HS-27A (cell line): ENCODE measurements at regions not wholly inside any gene's neighbourhood (a gene's known extent, or its start where the extent isn't known, plus 50 kb on each side); places are given as distances from the start of the nearest gene placed in this dataset.
"Not testable (repeated sequence)": the region's sequence is repeated elsewhere in the genome, so short reads cannot be mapped to it uniquely, and the experiment has no call there.

ENCODE experiments used
- DNase-seq: peaks from one replicate; pipeline ENCODE4 v3.0.0-alpha.2; 2012; ENCODE audit warnings: low read depth, missing footprints

DNA sequence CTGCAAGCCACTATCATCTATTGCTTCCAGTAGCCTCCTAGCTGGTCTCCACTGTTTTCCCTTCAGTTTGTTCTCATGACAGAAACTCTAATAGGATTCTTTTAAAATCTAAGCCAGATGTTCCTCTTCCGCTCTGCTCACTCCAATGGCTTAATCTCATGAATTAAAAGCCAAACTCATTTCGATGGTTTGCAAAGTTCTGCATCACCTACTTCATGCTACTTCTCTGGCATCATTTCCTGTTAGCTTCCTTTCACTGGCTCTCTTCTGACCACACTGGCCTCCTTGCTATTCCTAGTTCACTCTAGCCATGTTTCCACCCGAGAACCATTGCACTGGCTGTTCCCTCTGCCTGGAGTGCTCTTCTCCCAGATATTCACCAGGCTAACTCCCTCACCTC, 102.0 kb upstream of the LSM6 start:
- no peak for DNase-seq

DNA sequence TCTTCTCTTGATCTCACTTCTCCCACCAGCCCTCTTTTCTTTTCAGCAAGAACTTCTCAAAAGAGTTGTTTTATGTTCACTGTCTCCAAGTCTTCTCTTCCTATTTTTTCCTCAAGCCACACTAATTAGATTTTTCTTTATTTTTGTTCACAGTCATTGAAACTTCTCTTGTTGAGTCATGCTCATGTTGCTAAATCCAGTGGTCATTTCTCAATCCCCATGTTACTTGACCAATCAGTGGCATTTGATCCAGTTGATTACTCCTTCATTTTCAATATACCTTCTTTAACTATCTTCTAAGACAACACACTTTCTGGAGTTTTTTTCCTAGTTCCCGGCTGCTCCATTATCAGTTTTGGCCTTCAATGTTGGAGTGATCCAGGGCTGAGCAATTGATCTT, 103.1 kb upstream of the LSM6 start:
- DNase-seq, result no peak

DNA sequence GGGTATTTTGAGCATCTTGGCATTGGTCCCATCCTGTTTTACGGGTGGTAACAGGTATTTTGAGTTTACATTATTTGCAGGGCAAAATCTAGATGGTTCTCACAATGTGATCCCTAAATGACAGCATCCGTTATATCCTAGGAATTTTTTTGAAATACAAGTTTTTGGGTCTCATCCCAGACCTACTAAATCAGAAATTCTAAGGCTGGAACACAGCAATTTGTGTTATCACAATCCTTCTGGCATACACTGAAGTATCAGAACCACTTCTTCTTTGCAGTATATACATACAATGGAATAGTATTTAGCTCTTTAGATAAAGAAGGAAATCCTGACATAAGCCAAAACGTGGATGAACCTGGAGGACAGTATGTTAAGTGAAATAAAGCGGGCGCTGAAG, 104.1 kb upstream of the LSM6 start:
- no peak for DNase-seq

DNA sequence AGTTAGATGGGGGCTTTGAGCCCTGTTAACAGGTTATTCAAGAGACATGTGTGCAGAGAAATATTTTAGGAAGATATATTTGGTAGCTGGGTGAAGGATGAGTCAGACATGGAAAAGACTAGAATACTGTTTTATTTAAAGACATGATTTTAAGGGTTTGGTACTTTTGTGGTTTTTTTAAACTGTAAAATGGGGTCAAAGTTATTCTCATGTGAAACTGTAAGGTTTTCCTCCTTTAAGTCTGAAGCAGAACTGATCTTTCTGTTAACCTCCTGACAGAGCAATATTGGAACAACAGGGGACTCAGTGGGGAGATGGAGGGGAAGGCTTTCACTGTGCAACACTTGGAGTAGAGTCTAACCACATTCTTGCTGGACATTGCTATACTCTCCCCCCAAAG, 112.4 kb upstream of the LSM6 start:
- no peak for DNase-seq

DNA sequence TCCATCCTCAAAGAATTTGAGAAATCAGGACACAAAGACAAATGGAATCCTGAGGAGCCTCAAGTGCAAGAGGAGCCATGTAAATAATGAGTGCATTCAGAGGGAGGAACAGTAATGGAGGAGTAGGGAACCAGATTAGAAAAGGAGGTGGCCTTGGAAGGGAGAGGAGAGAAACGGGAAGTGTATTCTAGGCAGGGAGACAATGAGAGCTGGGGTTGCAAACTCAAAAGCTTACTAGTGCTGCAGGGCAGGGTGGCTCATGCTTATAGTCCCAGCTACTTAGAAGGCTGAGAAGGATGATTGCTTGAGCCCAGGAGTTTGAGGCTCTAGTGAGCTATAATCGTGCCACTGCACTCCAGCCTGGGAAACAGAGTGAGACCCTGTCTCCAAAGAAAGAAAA, 113.2 kb upstream of the LSM6 start:
- no peak for DNase-seq

DNA sequence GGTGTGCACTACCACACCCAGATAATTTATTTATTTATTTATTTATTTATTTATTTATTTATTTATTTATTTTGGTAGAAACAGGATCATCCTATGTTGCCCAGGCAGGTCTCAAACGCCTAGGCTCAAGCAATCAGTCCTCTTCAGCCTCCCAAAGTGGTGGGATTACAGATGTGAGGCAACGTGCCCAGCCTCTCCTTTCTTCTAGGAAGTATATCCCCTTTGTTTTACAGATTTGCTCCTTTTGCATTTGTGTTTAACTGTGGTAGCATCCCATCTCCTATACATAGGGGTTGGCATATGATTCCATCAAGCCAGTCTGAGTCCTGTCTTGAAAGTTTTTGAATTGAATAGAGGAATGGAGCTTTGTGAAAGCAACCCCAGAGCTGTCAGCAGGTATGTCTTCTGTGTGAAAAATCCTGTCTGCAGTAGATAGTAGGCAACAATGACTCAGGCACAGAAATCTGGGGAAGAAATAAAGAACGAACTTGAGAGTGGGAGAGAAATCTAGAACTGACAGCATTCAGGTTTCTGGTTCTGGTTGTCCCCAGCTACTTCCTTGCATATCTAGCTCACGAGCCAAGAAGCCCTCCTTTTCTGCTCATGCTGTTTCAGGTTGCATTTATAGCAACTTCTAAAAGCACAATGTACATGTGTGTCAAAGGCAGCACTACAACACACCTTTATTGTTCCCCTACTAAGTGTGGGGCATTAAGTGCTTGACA, 113.7 kb upstream of the LSM6 start:
- no peak for DNase-seq

DNA sequence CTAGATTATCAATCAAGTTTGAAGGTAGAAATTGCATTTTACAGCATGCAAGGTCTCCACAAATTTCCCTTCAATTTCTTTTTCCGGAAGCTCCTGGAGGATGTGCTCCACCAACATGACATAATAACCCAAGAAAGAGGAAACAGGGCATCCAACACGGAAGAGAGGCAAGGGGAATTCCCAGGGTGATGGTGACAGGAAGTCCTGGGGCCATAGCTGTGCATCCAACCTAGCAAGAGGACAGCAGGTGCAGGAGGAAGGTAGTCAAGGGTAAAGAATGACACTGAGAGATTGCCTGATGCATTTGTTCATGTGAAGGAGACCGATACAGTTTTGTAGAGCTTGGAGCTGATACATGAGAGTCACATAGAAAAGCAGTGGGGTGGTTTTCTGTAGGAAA, 115.7 kb upstream of the LSM6 start:
- no peak for DNase-seq

DNA sequence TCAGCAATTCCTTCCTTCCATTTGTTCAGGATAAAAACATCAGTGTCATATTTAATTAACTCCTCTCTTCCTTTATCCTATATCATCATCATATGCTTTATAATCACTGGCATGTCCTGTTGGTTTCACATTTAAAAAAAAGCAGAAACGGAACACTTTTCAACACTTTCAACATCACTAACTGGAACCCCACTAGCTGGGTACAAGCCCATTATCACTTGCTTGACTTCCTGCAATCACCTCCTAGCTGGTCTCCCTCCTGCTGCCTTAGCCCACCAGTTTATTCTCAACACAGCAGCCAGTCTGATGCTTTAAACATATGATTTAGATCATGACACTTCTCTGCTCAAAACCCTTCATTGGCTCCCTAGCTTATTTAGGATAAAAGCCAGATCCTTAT, 116.4 kb upstream of the LSM6 start:
- DNase-seq, result no peak

DNA sequence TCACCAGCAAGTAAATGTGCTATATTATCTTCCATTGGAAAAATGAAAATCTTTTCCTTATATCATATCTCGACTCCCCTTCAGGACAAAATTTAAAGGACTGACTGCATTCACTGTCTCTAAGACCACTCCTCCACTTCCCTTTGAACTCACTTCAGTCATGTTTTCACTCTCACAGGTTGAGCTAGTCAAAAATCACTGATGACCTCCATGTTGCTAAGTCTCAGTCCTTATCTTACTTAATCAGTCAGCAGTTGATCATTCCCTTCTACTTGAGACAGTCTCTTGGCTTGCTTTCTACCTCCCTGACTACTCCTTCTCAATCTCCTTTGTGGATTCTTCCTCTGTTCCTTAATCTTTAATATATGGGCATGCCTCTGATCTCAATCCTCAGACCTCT, 117.0 kb upstream of the LSM6 start:
- DNase-seq, result no peak

DNA sequence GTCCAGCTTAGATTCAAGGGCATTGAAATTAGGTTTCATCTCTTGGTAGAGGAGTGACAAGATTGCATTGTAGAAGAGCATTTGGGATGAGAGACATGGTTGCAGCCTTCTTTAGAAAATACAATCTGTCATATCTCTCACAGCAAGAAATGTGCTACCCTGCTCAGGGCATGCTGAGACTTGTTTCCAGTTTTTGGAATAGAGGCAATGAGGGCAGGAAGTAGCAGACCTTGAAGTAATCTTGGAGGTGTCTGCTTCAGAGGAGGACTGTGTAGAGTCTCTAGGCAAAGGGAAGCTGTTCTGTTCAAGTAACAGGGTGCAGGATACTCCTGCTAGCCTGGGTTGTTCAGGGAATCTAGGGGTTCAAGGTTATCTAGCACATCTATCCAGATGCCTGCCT, 116.1 kb upstream of the ZNF827 start:
- DNase-seq, result no peak

DNA sequence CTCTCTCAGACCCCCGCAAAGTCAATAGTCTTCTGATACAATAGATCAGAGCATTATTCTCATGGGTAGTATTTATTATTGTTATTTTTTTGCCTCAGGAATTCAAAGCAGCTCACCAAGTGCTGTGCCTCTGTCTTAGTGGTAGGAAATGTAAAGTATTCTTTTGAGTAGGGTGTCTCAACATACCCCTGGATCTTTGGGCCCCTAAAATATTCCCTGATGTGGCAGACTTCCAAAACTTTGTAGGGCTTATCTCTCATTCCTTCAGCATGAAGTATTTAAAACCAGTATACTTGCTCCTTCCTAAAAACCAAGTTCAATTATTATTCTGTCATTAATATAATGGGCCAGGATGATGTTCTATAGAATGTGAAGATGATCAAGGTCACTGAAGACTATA, 115.3 kb upstream of the ZNF827 start:
- DNase-seq, result peak; percentile 64

DNA sequence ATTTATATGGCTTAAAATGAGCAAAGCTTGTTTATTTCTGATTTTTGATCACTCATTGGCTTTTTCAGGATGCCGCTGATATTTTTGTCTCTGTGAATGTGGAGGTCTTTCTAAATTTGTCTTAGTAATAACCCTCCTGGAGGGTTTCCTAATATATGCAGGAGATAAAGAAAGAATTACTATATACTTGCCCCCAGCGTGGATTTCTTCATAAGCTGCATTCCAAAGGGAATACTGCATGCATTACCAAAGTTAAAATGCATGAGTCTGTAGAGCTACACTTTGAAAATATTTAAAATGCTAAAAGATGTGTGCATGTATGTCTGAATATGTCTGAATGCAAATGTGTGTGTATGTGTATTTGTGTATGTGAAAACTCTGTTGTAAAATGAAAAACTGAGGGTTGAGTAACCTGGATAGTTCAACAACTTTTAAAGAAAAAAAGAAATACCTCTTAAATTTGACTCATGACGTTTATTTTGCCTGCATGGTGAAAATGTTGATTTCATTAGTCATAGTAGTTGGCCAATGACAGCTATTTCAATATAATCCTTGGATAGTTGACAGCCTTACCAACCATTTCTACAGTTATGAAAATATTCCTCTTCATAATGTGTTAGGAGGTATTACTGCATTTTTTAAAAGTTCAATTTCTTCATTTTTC, 113.2 kb upstream of the ZNF827 start:
- peak; percentile 86 for DNase-seq

DNA sequence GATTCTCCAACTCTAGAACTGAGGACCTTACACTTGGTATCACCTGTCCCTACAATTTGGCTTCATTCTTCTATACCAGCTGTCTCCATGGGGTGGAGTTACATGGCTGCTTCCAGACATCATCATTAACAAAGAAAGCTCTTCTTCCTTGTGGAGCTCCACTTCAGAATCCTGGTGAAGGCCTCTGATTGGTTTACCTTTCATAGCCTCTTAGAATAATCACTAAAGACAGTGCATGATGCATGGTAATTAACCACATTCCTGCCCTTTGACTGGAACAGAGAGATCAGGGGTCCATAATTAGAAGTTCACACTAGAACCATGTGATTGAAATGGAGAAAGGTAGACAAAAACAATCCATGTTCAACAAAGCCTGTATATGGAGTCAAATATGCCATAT, 112.6 kb upstream of the ZNF827 start:
- DNase-seq, result no peak

DNA sequence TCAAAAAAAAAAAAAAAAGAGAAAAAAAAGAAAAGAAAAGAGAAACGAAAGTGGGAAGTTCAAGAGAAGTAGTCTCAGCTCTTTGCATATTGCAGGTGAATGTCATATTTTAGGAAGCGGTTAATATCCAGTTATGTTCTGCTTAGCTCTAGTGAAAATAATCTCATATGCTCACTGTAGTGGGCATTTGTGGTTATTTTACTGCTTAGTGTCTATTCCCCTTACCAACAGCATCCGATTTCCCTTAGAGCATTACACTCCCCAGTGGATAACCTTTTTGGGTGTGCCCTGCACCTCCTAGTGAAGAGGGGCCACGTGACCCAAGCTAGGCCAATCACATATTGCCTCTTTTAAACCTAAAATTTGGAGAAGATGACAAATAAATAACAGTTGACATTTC, 111.2 kb upstream of the ZNF827 start:
- no peak for DNase-seq

DNA sequence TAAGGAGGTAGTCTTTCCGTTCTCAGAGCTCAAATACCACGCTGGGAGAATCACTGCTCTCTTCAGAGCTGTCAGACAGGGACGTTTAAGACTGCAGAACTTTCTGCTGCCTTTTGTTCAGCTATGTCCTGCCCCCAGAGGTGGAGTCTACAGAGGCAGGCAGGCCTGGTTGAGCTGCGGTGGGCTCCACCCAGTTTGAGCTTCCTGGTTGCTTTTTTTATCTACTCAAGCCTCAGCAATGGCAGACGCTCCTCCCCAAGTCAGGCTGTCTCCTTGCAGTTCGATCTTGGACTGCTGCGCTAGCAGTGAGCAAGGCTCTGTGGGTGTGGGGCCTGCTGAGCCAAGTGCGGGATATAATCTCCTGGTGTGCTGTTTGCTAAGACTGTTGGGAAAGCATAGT, 109.1 kb upstream of the ZNF827 start:
- DNase-seq, result not testable (repeated sequence)

DNA sequence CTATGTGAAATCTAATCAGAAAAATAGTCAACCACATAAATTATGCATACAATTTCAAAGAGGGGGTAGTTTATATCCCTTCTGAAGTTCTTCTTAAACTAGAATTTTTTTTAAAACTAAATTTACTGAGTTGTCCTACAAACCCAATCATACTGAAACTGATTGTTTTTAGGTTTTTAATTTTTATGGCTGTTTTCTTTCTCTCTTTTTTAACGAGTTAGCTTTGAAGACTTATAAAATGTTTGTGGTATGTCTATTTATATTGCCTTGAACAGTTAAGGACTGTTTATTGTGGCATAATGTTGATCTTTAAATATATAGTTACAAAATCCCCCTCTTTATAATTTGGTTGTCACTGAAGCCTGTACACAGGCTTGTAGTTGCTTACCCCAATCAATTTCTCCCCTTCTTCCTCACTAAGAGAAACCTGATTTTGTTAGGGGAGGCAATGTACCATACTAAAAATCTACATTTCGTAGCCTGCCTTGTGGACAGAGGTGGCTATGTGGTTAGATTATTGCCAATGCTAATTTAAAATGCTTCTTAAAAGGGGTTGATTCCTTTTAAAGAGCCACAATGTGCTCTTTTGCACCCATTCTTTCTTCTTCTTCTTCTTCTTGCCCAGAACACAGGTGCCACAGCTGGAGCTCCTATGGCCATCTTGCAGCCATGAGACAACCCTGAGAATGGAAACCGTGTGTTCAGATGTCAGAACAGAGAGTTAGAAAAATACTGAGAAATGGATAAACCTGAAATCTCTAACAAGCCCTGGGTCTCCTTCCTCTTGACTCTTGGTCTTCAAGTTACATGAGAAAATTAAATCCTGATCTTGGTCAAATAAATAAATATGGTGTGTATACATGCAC, 102.7 kb upstream of the ZNF827 start:
- no peak for DNase-seq

DNA sequence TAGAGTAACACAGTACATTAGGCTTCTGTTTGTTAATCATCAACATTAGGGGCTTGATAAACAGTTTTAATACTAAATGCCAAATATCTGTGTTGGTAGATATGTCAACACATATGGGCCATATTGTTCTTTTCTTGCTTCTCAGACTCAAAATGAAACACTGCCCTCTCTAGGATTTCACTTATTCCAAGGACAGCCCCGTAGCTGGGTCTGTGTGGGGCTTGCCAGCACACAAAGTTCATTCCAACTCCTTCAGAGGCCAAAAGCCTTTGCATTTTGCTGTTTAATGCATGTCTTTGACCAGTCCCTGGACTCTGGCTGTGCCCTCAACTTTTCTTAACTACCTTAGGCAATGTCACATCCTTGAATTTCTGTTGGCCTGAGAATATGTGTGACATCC, 102.0 kb upstream of the ZNF827 start:
- no peak for DNase-seq

DNA sequence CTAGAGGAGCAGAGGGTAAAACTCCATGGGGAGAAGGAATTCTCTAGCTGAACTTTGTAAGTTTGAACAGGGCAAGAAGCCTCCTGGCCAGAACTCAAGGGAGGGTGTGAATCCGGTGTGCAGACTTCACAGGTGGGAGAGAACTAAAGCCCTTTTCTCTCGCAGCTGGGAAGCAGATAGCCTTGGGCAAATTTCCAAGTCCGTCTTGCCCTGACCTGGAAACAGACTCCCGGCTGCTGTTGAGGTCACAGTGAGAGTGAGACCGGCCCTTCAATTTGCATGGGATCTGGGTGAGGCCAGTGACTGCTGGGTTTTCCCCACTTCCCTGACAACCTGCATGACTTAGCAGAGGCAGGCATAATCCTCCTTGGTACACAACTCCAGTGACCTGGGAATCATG, 94.5 kb upstream of the ZNF827 start:
- DNase-seq, result no peak

DNA sequence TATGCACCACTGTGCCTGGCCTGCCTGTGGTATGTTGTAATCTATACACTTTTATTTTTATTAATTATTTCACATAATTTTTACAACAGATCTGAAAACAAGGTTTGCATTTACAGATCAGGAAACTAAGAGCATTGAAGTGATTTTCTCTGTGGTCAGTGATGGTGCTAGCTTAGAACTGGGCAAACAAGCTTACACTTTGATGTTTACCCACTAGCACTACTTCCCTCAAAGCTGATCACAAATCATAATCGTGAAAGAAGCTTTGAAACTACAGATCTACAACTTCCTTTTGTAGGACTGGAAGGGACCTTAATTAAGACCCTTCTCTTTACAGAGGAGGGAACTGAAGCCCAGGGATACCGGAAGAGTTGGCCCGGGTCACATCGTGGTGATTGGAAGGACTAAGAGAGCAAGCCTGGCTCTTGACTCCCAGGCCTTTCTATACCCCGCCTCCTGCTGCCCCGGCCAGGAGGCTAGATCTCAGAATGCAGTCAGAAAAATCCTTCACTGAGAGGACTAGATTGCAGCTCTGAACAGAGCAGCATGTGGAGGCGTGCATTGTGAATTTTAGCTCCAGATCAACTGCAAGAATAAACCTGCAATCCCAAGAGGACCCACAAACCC, 93.7 kb upstream of the ZNF827 start:
- DNase-seq, result no peak

DNA sequence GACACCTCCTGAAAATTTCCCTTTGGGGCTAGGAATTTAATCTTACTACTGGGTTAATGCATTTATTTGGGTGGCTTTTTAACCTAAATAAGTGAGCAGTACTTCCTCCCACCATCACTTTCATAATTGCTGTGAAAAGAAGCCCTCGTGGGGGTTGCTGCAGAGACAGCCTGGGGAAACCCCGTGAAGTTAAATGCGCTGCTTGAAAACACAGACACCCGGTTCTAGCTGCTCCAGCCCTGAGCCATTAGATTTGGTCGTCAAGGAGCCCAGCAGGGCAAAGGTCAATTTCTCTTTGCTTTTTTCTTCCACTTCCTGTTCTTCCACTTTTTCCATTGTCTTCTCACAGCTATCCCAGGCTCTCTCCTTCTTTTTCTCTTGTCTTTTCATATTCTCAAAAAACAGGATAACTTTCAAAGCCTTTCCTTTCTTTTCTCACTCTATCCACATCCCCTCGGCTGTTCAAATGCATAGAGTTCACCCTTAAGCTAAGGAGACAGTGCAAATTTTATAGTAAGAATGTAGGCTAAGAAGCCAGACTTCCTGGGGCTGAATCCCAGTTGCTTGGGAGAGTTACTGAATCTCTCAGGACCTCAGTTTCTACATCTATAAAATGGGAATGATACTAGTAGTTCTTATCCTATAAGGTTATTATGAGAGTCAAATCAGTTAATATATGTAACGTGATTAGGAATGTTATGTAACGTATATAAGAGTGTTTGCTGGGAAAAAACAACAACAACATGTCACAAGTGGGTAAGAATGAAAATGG, 91.5 kb upstream of the ZNF827 start:
- DNase-seq, result no peak

DNA sequence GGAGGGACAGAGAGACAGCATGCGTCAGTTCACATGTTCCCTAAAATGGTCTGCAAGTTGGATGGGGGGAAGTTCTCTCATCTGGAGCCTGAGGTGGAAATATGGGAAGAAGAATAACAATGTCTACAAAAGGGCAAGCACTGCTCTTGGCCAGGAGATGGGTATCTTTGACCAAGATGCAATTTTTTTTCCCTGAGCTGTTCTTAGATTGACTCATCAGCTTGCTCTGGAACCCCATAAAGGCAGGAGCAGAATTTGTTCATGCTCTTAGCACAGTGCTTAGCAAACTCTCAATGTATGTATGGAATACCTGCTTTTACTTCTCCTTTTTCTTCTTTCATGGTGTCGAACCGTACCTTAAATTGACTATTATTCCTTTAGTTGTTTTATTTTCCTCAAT, 90.5 kb upstream of the ZNF827 start:
- no peak for DNase-seq

DNA sequence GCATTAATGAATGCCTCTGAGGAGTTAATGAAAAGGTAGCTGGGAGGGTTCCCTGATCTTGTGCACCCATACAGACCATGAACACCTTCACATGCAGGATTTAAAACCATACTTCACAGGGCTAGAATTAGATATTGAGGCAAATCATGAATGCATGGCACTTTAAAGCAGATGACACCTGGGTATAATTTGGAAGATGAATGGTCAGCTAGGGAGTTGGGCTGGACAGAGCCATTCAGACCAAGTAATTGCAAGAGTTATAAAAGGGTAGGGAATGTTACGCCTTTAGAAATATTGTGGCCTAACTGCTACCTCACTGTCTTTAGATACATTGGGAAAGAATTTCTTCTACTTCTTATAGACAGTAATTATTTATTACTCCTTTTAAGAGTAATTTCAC, 89.1 kb upstream of the ZNF827 start:
- DNase-seq, result no peak
